Mesothelial cell of epicardium (in vitro differentiated cells): ENCODE measurements at regions not wholly inside any gene's neighbourhood (a gene's known extent, or its start where the extent isn't known, plus 50 kb on each side); places are given as distances from the start of the nearest gene placed in this dataset.

Experiments
- DNase-seq, 2 experiments: peaks; one replicate each; pipeline ENCODE4 v3.0.0; 2021; ENCODE audit warnings: low spot score in 2 of 2; ENCODE audit not compliant: unreplicated experiment in 2 of 2
- H3K27ac Mint-ChIP-seq: 2 replicates; pipeline ENCODE4 v1.8.0; 2021; ENCODE audit warnings: mixed read lengths
- H3K27me3 Mint-ChIP-seq: 2 replicates; pipeline ENCODE4 v1.8.0; 2021; ENCODE audit warnings: low read depth, mixed read lengths
- H3K36me3 Mint-ChIP-seq: 2 replicates; pipeline ENCODE4 v1.8.0; 2021; ENCODE audit warnings: mixed read lengths
- H3K4me1 Mint-ChIP-seq: 2 replicates; pipeline ENCODE4 v1.8.0; 2021; ENCODE audit warnings: mixed read lengths
- H3K4me3 Mint-ChIP-seq: 2 replicates; pipeline ENCODE4 v1.8.0; 2021; ENCODE audit warnings: mild to moderate bottlenecking, moderate library complexity, mixed read lengths
- H3K9me3 Mint-ChIP-seq: 2 replicates; pipeline ENCODE4 v1.8.0; 2021; ENCODE audit warnings: mixed read lengths
- TF ChIP-seq, protein P1 (sequence below): fragments of 200-600 bp; sonication (generic); IDR thresholded peaks from one replicate; pipeline ENCODE4 v1.5.0; 2021; ENCODE audit warnings: antibody characterized with exemption; ENCODE audit not compliant: unreplicated experiment

DNA sequence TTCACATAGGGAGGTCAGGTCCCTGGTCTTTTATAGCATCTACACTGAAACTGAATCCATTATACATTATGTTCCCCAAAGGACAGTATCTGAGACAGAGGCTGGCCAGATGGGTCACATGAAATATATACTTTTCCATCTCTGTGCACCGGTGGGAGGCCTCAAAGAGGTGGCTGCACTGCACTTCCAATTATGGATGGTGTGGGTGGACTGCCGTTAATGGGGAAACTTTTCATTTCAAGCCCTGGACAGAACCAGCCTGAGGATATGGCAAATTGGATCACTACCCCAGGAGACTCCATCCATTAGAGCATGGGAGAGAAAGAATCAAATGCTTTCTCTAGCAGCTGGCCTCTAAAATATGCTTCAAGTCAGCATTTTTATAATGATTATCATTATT is 280.5 kb upstream of the OPRM1 start:
- H3K27me3 Mint-ChIP-seq: no peaks in the 10 kb centered on the region

DNA sequence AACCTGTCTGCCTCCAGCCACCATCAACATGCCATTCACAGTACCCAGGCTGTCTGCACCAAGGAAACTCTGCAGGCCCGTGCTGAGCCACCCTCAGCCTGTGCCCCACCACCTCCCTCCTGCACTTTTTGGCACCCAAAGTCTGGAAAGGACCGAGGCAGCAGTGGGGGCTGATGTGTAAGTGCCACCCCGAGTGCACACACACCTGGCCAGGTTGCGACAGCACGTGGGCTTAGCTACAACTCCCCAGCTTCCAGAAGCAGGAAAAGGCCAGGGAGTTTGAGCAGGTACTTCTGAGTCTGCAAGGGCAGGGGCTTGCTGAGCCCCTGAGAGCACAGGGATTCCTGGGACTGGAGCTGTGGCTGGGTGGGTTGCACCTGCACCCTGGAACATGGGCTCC is 303.3 kb upstream of the OPRM1 start:
- H3K27me3 Mint-ChIP-seq: no peaks in the 10 kb centered on the region
- H3K27ac Mint-ChIP-seq: no peak overlapping the region
- peaks cover 23% of the 10 kb centered on the region for H3K9me3 Mint-ChIP-seq
- H3K4me3 Mint-ChIP-seq: no peak overlapping the region
- no peaks in the 10 kb centered on the region for H3K4me1 Mint-ChIP-seq
- DNase-seq: no peak
- no peaks in the 10 kb centered on the region for H3K36me3 Mint-ChIP-seq
- TF ChIP-seq, protein P1, sequence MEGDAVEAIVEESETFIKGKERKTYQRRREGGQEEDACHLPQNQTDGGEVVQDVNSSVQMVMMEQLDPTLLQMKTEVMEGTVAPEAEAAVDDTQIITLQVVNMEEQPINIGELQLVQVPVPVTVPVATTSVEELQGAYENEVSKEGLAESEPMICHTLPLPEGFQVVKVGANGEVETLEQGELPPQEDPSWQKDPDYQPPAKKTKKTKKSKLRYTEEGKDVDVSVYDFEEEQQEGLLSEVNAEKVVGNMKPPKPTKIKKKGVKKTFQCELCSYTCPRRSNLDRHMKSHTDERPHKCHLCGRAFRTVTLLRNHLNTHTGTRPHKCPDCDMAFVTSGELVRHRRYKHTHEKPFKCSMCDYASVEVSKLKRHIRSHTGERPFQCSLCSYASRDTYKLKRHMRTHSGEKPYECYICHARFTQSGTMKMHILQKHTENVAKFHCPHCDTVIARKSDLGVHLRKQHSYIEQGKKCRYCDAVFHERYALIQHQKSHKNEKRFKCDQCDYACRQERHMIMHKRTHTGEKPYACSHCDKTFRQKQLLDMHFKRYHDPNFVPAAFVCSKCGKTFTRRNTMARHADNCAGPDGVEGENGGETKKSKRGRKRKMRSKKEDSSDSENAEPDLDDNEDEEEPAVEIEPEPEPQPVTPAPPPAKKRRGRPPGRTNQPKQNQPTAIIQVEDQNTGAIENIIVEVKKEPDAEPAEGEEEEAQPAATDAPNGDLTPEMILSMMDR: no peak

More for the DNA sequence above, 280.5 kb upstream of the OPRM1 start:
- H3K4me3 Mint-ChIP-seq: no peak overlapping the region
- no peak overlapping the region for H3K27ac Mint-ChIP-seq
- H3K36me3 Mint-ChIP-seq: no peaks in the 10 kb centered on the region
- H3K9me3 Mint-ChIP-seq: peaks cover 9% of the 10 kb centered on the region
- H3K4me1 Mint-ChIP-seq: peaks cover 5% of the 10 kb centered on the region
- TF ChIP-seq, protein P1: no peak
- DNase-seq: no peak

DNA sequence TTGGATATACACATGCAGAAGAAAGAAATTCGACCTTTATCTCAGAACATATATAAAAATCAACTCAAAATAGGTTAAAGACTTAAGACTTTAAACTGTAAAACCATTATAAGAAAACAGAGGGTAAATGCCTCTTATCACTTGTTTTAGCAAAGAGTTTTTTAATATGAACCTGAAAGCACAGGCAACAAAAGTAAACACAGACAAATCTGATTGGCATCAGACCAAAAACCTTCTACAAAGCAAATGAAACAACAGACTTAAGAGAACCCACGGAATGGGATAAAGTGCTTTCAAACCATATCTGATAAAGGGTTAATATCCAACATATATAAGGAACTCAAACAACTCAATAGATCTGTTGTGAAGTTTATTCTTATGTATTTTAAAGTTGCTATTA is 309.9 kb upstream of the OPRM1 start:
- Mint-ChIP-seq H3K36me3 (no peaks in the 10 kb centered on the region), H3K27me3 (no peaks in the 10 kb centered on the region), H3K9me3 (peaks cover 7% of the 10 kb centered on the region), H3K4me1 (peaks cover 32% of the 10 kb centered on the region), H3K4me3 (no peak overlapping the region), H3K27ac (peak overlapping the region; percentile 54)
- TF ChIP-seq, protein P1: no peak
- no peak for DNase-seq

DNA sequence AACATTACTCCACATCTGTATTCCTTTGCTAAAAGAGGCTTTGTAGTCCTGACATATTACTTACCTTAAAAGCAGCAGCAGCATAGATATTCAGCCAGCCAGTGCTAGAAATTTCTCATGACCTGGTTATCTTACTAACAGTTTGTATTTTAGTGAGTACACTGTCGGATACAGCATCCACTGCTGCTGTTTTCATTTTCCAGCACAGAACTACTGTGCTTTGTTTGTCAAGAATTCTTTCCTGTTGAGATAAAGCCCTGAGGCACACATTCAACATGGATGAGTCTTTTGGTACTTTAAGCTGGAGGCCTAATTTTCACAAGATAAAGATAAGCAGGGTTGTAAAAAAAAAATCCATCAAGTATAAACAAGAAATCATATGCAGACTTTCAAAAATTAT is 311.2 kb upstream of the OPRM1 start:
- no peak for DNase-seq
- no peaks in the 10 kb centered on the region for H3K27me3 Mint-ChIP-seq
- H3K9me3 Mint-ChIP-seq: peaks cover 7% of the 10 kb centered on the region
- H3K4me3 Mint-ChIP-seq: no peak overlapping the region
- TF ChIP-seq, protein P1: no peak
- H3K36me3 Mint-ChIP-seq: no peaks in the 10 kb centered on the region
- peaks cover 32% of the 10 kb centered on the region for H3K4me1 Mint-ChIP-seq
- H3K27ac Mint-ChIP-seq: peak overlapping the region; percentile 68

DNA sequence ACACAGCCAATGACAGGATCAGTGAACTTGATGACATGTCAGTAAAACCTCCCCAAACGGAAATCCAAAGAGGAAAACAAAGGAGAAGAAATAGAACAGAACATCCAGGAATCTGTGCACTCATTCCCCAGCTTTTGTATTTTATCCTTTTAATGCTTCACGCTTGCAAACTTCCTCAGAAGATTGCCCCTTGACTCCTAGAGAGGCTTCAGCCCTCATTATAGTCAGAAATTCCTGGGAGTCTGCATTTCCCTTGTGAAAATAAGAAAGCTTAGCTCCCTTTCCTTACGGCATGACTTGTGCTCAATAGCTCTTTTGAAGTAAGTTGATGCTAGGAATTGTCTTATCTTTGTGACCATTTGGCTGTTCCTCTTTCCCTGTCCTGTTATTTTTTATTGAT is 313.6 kb upstream of the OPRM1 start:
- H3K4me1 Mint-ChIP-seq: peaks cover 32% of the 10 kb centered on the region
- no peak for DNase-seq
- H3K9me3 Mint-ChIP-seq: no peaks in the 10 kb centered on the region
- no peak overlapping the region for H3K4me3 Mint-ChIP-seq
- TF ChIP-seq, protein P1: no peak
- H3K36me3 Mint-ChIP-seq: no peaks in the 10 kb centered on the region
- H3K27ac Mint-ChIP-seq: peak overlapping the region; percentile 36
- H3K27me3 Mint-ChIP-seq: no peaks in the 10 kb centered on the region

DNA sequence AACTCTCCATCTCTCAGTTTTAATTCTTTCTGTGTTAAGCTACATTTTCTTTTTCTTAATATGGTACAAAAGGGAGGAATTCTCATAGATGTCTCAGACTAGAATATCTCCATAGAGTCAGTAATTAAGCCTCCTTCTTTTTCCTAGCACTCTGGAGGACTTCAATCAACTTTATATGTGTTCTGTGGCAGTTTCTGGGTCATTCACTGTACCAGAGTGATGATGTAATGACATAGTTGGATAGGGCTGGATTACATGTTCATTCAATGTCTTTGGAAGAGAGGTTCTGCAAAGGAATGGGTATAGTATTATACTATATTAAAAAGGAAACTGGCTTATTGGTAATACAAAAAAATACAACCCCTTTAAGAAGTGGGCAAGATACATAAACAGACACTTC is 318.3 kb upstream of the OPRM1 start:
- Mint-ChIP-seq H3K27me3 (no peaks in the 10 kb centered on the region), H3K4me3 (no peak overlapping the region), H3K9me3 (no peaks in the 10 kb centered on the region), H3K27ac (no peak overlapping the region), H3K4me1 (peaks cover 15% of the 10 kb centered on the region), H3K36me3 (no peaks in the 10 kb centered on the region)
- no peak for DNase-seq
- TF ChIP-seq, protein P1: no peak
